GM18519 (cell line): ENCODE measurements at regions not wholly inside any gene's neighbourhood (a gene's known extent, or its start where the extent isn't known, plus 50 kb on each side); places are given as distances from the start of the nearest gene placed in this dataset.

Experiments used
- ATAC-seq: cut with Tn5 transposase; IDR thresholded peaks from one replicate; pipeline ENCODE4 v1.9.1; 2021; ENCODE audit warnings: mild to moderate bottlenecking, moderate library complexity; ENCODE audit not compliant: unreplicated experiment, low FRiP score

GRCh38 chr3:66740260-66740659, 239.4 kb upstream of the LRIG1 start:
- no peak for ATAC-seq

DNA sequence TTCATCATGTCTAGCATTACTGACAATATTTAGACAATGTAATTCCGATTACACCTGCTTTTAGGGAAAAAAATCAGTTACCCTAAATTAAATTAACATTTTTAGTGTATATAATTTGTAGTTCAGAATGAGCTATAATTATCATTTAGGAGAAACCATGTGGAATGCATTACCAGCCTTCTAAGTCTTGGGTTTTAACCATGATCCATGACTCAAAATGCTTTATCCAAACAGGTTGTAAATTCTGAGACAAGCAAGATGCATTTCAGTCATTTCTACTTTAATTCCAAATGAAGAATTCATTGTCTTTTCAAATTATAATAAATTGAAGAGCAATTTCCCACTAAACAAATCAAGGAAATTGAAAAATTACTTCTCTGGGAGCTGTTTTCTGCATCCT, 243.7 kb upstream of the LRIG1 start:
- no peak for ATAC-seq

DNA sequence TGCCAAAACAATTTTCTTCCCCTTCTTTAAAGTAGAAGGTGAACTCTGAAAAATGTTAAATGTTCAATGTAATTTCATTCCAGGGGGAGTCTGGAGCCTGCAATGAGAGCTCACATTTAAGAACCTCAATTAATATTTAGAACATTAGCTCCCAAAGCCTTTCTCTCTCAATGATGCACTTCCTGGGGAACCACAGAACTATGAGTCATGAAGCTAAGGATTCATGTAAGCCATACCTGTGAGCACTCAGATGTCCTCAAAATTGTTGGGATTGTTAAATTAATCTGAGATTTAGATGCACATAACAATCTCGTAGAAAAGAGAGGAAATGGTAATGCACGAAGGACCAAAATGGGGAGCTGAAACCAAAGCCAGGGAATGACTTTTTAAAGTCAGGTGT, 244.2 kb upstream of the LRIG1 start:
- ATAC-seq, result no peak

- no peak for ATAC-seq
Measured at GRCh38 chr3:66747261-66747660, 246.4 kb upstream of the LRIG1 start.

GRCh38 chr3:66747696-66748095, 246.9 kb upstream of the LRIG1 start:
- ATAC-seq, result no peak

DNA sequence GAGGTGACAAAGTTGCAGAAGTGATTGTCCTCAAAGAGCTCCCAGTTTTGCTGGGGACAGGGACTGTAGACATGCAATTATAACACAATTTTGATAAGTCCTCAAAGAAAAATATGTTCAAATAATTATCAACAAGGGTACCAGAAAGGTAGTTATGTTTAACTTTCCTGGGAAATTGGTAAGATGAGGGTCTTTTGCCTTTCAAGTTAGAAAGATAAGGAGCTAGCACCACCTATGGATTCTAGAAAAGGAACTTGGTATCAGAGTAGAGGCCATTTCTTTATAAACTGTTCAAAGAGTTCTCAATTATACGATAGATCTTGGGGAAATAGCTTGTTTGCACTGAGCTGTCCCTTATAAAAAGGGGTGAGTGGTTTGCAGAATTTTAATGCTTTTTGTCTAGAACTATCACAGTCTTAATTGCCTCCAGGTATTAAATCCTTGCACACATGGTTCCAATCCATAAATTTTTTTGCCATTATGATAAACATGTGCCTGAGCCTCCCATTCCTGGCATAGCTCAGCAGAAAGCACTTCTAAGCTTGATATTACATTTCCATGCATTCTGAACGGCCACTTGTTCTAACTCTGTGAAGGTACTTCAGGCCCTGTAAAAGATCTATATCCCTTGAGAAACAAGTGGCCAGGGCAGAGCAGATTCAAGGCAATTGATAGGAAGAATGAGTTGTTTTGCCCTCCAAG, 247.5 kb upstream of the LRIG1 start:
- no peak for ATAC-seq

GRCh38 chr3:66751842-66752241, 246.3 kb upstream of the KBTBD8 start:
- ATAC-seq, result no peak

DNA sequence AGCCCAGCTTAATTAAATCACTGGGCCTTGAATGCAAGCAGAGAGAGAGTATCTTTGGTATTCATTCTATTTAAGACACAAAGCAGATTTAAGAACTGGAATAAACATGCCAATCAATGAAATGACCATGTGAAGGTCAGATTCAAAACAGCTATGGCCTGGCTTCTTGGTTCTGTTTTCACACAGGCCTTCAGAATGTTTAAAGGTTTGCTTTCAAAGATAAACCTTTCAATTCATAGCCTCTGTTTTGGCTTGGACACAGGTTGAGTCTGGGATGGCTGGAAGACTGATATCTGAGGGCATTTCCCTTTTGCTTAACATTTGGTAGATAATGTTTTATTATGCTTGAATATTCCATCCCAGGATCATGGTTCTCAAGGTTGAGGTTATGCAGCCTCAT, 244.4 kb upstream of the KBTBD8 start:
- ATAC-seq, result no peak

GRCh38 chr3:66754613-66755012, 243.5 kb upstream of the KBTBD8 start:
- ATAC-seq, result no peak

- no peak for ATAC-seq
Measured at GRCh38 chr3:66755924-66756323, 242.2 kb upstream of the KBTBD8 start.

GRCh38 chr3:66756468-66757036, 241.6 kb upstream of the KBTBD8 start:
- no peak for ATAC-seq

DNA sequence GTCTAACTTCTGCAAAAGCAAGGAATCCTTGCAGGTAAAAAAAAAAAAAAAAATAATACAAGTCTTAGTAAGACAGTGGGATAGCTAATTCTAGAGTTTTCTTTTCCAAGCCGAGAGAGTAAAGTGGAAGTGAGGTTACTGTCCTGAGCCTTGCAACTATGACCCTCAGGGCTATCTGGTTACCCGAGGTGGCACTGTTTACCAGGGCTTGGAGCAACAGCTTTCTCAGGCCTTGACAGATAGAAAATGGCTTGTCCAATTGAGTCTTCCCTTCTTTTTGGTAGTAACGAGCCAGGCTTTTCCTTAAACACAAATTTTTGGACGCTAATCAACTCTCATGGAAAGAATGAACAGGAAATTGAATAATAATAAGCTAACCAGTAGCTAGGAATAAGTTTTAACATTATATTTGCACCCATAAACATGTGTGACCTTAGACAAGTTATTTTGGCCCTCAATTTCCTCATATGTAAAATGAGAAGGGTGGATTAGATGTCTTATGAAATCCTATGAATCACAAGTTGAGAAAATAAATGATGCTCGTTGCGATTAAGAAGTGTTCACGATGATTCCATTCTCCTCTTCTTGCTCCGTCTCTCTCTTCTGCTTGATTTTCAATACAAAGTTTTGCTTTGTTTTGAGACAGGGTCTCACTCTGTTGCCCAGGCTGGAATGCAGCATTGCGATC, 236.9 kb upstream of the KBTBD8 start:
- ATAC-seq, result no peak

DNA sequence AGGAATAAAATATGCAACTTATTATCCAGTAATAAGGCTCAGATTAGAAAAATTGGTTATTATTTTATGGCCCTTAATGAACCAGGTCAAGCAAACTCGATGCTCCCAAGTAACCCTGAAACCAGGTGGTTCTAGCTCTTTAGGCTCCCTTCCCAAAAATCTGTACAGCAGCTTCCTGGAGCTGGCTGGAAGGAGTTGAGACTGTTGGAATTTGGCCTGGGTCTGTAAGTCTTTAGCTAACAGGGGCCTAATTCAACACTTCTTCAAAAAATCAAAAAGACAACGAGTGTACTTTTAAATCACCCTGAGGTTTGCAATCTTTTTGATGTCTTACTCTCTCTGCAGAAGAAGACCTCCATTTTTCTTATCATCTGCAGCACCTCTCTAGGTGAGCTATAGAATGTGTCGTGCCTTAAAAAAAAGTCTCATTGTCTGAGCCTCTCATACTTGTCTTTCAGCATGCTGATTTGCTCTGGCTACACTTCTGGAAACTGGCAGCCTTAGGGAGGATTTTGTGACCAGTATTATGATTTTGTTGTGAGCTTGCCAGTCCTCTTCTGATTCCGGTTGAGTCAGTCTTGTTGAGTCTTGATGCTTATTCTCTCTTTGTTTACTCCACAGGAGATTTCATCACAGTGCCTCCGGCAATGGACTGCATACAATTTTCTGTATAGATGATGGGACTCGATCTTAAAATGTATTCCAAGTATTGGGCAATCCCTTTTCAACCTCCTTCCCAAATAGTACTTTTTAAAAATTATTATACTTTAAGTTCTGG, 235.0 kb upstream of the KBTBD8 start:
- no peak for ATAC-seq

GRCh38 chr3:66778107-66778506, 220.0 kb upstream of the KBTBD8 start:
- no peak for ATAC-seq

DNA sequence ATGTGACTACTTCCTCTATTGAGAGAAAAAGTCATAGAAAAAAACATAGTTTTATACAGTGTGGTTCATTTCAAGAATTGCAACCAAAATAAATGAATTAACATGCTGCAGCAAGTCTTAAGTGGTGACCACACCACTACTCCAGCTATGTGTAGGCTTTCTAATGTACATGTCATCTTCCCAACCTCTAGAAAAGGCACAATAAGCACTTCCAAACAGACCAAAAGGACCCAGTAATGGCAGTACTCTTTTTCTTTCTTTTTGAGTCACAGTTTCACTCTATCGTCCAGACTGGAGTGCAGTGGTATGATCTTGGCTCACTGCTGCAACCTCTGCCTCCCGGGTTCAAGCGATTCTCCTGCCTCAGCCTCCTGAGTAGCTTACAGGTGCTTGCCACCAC, 219.3 kb upstream of the KBTBD8 start:
- ATAC-seq, result no peak

- ATAC-seq, result no peak
Measured at GRCh38 chr3:66785191-66785909, 212.8 kb upstream of the KBTBD8 start.

DNA sequence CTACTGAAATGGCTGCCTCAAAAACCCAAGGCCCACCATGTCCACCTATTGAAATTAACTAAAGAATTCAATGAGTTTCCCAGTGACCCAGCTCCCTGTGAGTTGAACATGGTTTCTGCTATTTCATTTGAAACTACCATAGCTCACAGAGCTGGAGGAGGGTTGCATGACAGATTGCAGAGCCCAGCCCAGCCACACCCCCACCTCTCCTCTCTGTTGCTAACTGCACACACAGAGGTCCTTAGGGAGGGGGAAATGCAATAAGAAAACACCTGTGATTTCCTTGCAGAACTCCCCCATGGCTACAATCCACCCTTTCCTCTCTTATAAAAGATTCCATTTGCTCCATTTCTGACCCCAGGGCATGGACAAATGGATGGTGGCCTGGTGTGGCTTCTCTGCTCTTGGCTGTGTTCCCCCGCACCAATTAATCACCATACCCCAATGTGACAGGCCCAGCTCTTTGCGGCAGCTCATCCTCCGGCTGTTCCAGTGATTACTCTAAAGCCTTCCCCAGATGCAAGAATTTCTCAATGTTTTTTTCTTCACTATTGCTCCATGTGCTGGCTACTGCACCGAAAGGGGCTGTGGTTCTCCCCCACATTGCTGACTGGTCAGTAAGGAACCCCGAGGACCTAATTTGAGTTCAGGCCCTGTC, 208.4 kb upstream of the KBTBD8 start:
- ATAC-seq, result no peak

DNA sequence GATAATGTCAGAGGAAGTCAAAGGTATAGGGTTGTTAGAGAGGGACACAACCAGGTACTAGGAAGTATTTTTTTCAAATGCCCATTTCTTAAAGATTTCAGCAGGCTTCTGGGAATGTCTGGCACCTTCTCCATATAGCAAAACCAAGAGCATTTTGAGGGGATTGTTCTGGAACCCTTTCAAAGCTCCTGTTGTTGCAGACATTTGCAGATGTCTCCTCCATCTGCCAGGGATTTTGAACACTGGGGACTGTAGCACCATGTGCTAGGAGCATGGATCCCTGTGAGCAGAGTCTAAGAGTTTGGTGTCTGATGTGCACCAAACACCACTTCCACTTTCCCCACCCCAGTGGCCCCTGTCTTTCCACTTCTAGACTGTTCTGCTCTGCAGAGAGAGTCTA, 206.0 kb upstream of the KBTBD8 start:
- no peak for ATAC-seq

GRCh38 chr3:66795365-66795764, 202.7 kb upstream of the KBTBD8 start:
- ATAC-seq, result no peak

- no peak for ATAC-seq
Measured at GRCh38 chr3:66796343-66796742, 201.8 kb upstream of the KBTBD8 start.
